OCI-LY7 (cell line): ENCODE measurements at regions not wholly inside any gene's neighbourhood (a gene's known extent, or its start where the extent isn't known, plus 50 kb on each side); places are given as distances from the start of the nearest gene placed in this dataset.

Experiments used
- BruUV-seq: library from RNA; stranded (reverse); fragments of 400-500 nt; replicated peaks from 2 replicates; lab custom pipeline; 2021; lab: Mats Ljungman, UMichigan
- CTCF ChIA-PET: fragments of 300-600 bp; sonication (Branson Sonifier 250); formaldehyde crosslinking; loops from one replicate; lab custom pipeline; 2022; ENCODE audit warnings: antibody characterized with exemption; ENCODE audit not compliant: unreplicated experiment; lab: Charles Lee
- POLR2A ChIA-PET: fragments of 300-600 bp; sonication (Branson Sonifier 250); formaldehyde crosslinking; loops from one replicate; lab custom pipeline; 2022; ENCODE audit warnings: antibody characterized with exemption; lab: Charles Lee
- DNase-seq: peaks from one replicate; pipeline ENCODE4 v3.0.0-alpha.2; 2015; ENCODE audit warnings: low spot score
- H2AFZ ChIP-seq: fragments of 200-600 bp; sonication (generic), shearing (Covaris generic); 2 replicates; pipeline ENCODE4 v1.6.1; 2014; ENCODE audit warnings: mild to moderate bottlenecking, antibody characterized with exemption, low read length, moderate library complexity
- H3K27ac ChIP-seq: fragments of 200-600 bp; sonication (generic); 2 replicates; pipeline ENCODE4 v1.5.1; 2014; ENCODE audit warnings: mixed run types, low read depth, mild to moderate bottlenecking, moderate library complexity, low read length, inconsistent platforms; ENCODE audit not compliant: poor library complexity, severe bottlenecking
- H3K36me3 ChIP-seq: fragments of 200-600 bp; sonication (generic); 2 replicates; pipeline ENCODE4 v1.6.1; 2014; ENCODE audit warnings: mild to moderate bottlenecking, antibody characterized with exemption, low read length, moderate library complexity, mixed read lengths; ENCODE audit not compliant: insufficient read depth
- H3K4me1 ChIP-seq: fragments of 200-600 bp; sonication (generic); 2 replicates; pipeline ENCODE4 v1.5.1; 2014; ENCODE audit warnings: mild to moderate bottlenecking, low read length; ENCODE audit not compliant: insufficient read depth, poor library complexity, severe bottlenecking
- H3K4me2 ChIP-seq: fragments of 200-600 bp; sonication (generic); 2 replicates; pipeline ENCODE4 v1.6.1; 2014; ENCODE audit warnings: mild to moderate bottlenecking, low read length
- H3K4me3 ChIP-seq: fragments of 200-600 bp; sonication (generic); 2 replicates; pipeline ENCODE4 v1.5.1; 2014; ENCODE audit warnings: mild to moderate bottlenecking, low read depth, low read length; ENCODE audit not compliant: poor library complexity, severe bottlenecking
- H3K79me2 ChIP-seq: fragments of 200-600 bp; sonication (generic); 2 replicates; pipeline ENCODE4 v1.6.1; 2016; ENCODE audit warnings: low read depth, mild to moderate bottlenecking, low read length, moderate library complexity, mixed read lengths; ENCODE audit not compliant: insufficient read depth
- H3K9me2 ChIP-seq: fragments of 200-600 bp; sonication (generic); 2 replicates; pipeline ENCODE4 v1.6.1; 2016; ENCODE audit warnings: mild to moderate bottlenecking, low read length, mixed read lengths; ENCODE audit not compliant: insufficient read depth
- H3K9me3 ChIP-seq: fragments of 200-600 bp; sonication (generic); 2 replicates; pipeline ENCODE4 v1.6.1; 2014; ENCODE audit warnings: mild to moderate bottlenecking, mixed run types, low read length, mixed read lengths
- H4K20me1 ChIP-seq: fragments of 200-600 bp; sonication (generic); 2 replicates; pipeline ENCODE4 v1.6.1; 2014; ENCODE audit warnings: mild to moderate bottlenecking, antibody characterized with exemption, low read length, moderate library complexity, mixed read lengths; ENCODE audit not compliant: insufficient read depth
- CTCF ChIP-seq: fragments of 200-600 bp; sonication (generic); conservative IDR thresholded peaks from 2 replicates; pipeline ENCODE4 v1.5.1; 2014; ENCODE audit warnings: mild to moderate bottlenecking, antibody characterized with exemption, low read length, moderate library complexity, mixed read lengths
- EZH2phosphoT487 ChIP-seq: fragments of 200-600 bp; sonication (generic); IDR thresholded peaks from 2 replicates; pipeline ENCODE4 v1.6.1; 2018; ENCODE audit warnings: low read depth, borderline replicate concordance, mild to moderate bottlenecking, mixed run types, antibody characterized with exemption, low read length, moderate library complexity, mixed read lengths
- intact Hi-C: fragments of 100-400 bp; cut with micrococcal nuclease; formaldehyde crosslinking; loops from one replicate; pipeline ENCODE4 v1.10.0; 2022; ENCODE audit not compliant: unreplicated experiment

- Histone ChIP-seq H2AFZ (no peak overlapping the region), H4K20me1 (no peaks in the 10 kb centered on the region), H3K9me3 (no peaks in the 10 kb centered on the region), H3K4me2 (no peak overlapping the region), H3K79me2 (no peaks in the 10 kb centered on the region), H3K9me2 (no peaks in the 10 kb centered on the region), H3K4me3 (no peak overlapping the region), H3K36me3 (no peaks in the 10 kb centered on the region), H3K4me1 (no peaks in the 10 kb centered on the region), H3K27ac (no peak overlapping the region)
- intact Hi-C loops = no loop called here
- ChIA-PET CTCF (no interaction called here), POLR2A (interaction anchor here (0.7 to 0.9 kb wide), 3 partner anchors 96 to 319 kb away, joined by 3 to 4 read pairs (median 3); no protein-coding TSS in a partner anchor)
- TF ChIP-seq EZH2phosphoT487 = no peak
- no peak for TF ChIP-seq CTCF
- no peak for DNase-seq
- BruUV-seq = no TSS peak
Measured at GRCh38 chr2:144130551-144130950, 389.4 kb downstream of the ZEB2 start.

GRCh38 chr2:144128130-144128746, 391.7 kb downstream of the ZEB2 start:
- DNase-seq = no peak
- Histone ChIP-seq H3K4me2 (no peak overlapping the region), H3K4me3 (no peak overlapping the region), H3K27ac (no peak overlapping the region), H3K9me2 (no peaks in the 10 kb centered on the region), H3K4me1 (no peaks in the 10 kb centered on the region), H3K36me3 (no peaks in the 10 kb centered on the region), H2AFZ (no peak overlapping the region), H3K79me2 (no peaks in the 10 kb centered on the region), H4K20me1 (no peaks in the 10 kb centered on the region), H3K9me3 (no peaks in the 10 kb centered on the region)
- POLR2A ChIA-PET = interaction anchor here (0.5 to 0.7 kb wide), 3 partner anchors 21 to 111 kb away, joined by 3 to 4 read pairs (median 3); no protein-coding TSS in a partner anchor
- intact Hi-C loops = no loop called here
- TF ChIP-seq EZH2phosphoT487 = no peak
- TF ChIP-seq CTCF = no peak
- no TSS peak for BruUV-seq
- CTCF ChIA-PET = no interaction called here

- TF ChIP-seq CTCF (no peak), EZH2phosphoT487 (no peak)
- no peak overlapping the region for H3K27ac ChIP-seq
- no peaks in the 10 kb centered on the region for H4K20me1 ChIP-seq
- intact Hi-C loops = no loop called here
- ChIA-PET POLR2A (interaction anchor here (0.6 kb wide), 1 partner anchor 15 kb away, joined by 3 read pairs; no protein-coding TSS in a partner anchor), CTCF (no interaction called here)
- H3K4me1 ChIP-seq = no peaks in the 10 kb centered on the region
- BruUV-seq = no TSS peak
- no peaks in the 10 kb centered on the region for H3K9me2 ChIP-seq
- no peak overlapping the region for H2AFZ ChIP-seq
- no peaks in the 10 kb centered on the region for H3K9me3 ChIP-seq
- no peaks in the 10 kb centered on the region for H3K79me2 ChIP-seq
- no peak for DNase-seq
- H3K4me3 ChIP-seq = no peak overlapping the region
- H3K4me2 ChIP-seq = no peak overlapping the region
- H3K36me3 ChIP-seq = no peaks in the 10 kb centered on the region
Measured at GRCh38 chr2:144127693-144128092, 392.2 kb downstream of the ZEB2 start.
